OCI-LY3 (cell line): ENCODE measurements at regions not wholly inside any gene's neighbourhood (a gene's known extent, or its start where the extent isn't known, plus 50 kb on each side); places are given as distances from the start of the nearest gene placed in this dataset.
"Not testable (repeated sequence)": the region's sequence is repeated elsewhere in the genome, so short reads cannot be mapped to it uniquely, and the experiment has no call there.

Experiments used
- H2AFZ ChIP-seq: fragments of 200-600, 300-600 bp; shearing (Covaris generic); 2 replicates; pipeline ENCODE4 v1.6.0; 2014; ENCODE audit warnings: antibody characterized with exemption, low read depth, low read length
- H3K27ac ChIP-seq: fragments of 200-600, 300-600 bp; sonication (generic); 2 replicates; pipeline ENCODE4 v1.5.1; 2014; ENCODE audit warnings: mild to moderate bottlenecking, low read length, moderate library complexity, mixed read lengths
- H3K27me3 ChIP-seq: fragments of 200-600, 300-600 bp; sonication (generic); 2 replicates; pipeline ENCODE4 v1.6.1; 2014; ENCODE audit warnings: low read depth, low read length, mixed read lengths
- H3K36me3 ChIP-seq: fragments of 200-600, 300-600 bp; sonication (generic); replicated peaks from 2 replicates; pipeline ENCODE3; 2014; ENCODE audit warnings: low read depth, low read length, mixed read lengths
- H3K4me1 ChIP-seq: fragments of 300-600, 200-600 bp; sonication (generic); 2 replicates; pipeline ENCODE4 v1.6.1; 2014; ENCODE audit warnings: low read length, mixed read lengths
- H3K4me2 ChIP-seq: fragments of 200-600, 300-600 bp; sonication (generic); 2 replicates; pipeline ENCODE4 v1.6.1; 2014; ENCODE audit warnings: low read length, mixed read lengths
- H3K4me3 ChIP-seq: fragments of 300-600, 200-600 bp; sonication (generic); 2 replicates; pipeline ENCODE4 v1.5.1; 2014; ENCODE audit warnings: antibody characterized with exemption, mild to moderate bottlenecking, low read length, moderate library complexity
- H3K79me2 ChIP-seq: fragments of 300-600, 200-600 bp; shearing (Covaris generic); 2 replicates; pipeline ENCODE4 v1.6.1; 2014; ENCODE audit warnings: mild to moderate bottlenecking, low read length, mixed read lengths
- H3K9ac ChIP-seq: fragments of 300-600, 200-600 bp; shearing (Covaris generic); 2 replicates; pipeline ENCODE4 v1.6.0; 2014; ENCODE audit warnings: mild to moderate bottlenecking, low read length, moderate library complexity
- H3K9me3 ChIP-seq: fragments of 200-600, 300-600 bp; shearing (Covaris generic); 2 replicates; pipeline ENCODE4 v1.6.1; 2014; ENCODE audit warnings: low read length, mixed read lengths; ENCODE audit not compliant: insufficient read depth
- H4K20me1 ChIP-seq: fragments of 200-600, 300-600 bp; sonication (generic); 2 replicates; pipeline ENCODE4 v1.6.1; 2016; ENCODE audit warnings: low read length, mixed read lengths; ENCODE audit not compliant: insufficient read depth
- EZH2phosphoT487 ChIP-seq: fragments of 200-600 bp; shearing (Covaris generic); IDR thresholded peaks from 2 replicates; pipeline ENCODE4 v1.6.1; 2018; ENCODE audit warnings: antibody characterized with exemption, mixed run types, low read depth
- TF ChIP-seq, protein P1 (sequence below): fragments of 200-600, 300-600 bp; sonication (generic); IDR thresholded peaks from 2 replicates; pipeline ENCODE4 v1.5.1; 2014; ENCODE audit warnings: antibody characterized with exemption, low read length, low read depth

DNA sequence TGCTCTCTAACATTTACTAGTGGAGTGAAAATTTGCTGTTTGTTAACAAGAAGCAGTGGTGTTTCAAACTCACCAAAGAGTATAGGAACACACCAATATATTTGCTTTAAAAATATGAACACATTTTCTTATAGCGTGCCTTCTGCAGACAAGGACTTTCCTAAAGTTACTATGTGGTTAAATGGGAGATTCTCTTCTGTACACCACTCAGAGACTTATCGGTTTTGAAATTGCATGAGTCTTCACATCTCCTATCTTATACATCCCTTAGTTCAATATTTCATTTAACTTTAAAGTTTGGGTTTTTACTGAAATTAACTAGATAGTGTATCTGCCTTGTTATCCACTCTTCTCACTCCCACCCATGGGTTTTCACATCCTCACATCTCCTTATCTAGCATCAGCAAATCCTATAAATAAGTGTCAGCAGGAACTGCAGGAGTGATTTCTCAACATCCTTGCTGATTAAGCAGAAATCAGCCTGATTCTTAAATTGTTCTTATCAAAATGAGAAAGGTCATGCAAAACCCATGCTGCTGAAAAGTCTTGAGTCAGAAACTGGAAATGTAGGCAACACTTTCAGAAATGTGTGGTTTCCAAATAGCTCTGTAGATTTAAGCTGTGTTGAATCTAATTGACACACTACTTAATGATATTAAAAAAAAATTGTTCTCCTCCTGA, 1075.6 kb upstream of the GJE1 start:
- H3K4me3 ChIP-seq = no peak overlapping the region

DNA sequence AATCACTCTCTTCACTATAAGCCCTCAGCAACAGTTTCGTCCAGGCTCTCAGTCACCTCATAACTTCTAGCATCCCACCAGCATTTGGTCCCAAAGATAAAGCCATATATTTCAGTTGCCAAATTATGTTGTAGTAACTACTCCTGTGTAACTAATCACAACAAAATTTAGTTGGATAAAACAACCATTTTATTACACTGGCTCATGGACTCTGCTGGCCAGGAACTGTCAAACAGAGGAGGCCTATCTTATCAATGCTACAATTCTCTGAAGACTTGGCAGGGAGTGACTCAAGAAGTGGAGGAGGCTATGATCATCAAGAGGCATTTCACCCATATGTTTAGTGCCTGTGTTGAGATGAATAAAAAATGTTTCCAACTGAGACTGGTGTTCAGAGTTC, 1082.3 kb upstream of the GJE1 start:
- Histone ChIP-seq H3K9me3 (no peaks in the 10 kb centered on the region), H3K4me2 (no peak overlapping the region), H3K4me3 (no peak overlapping the region), H4K20me1 (no peaks in the 10 kb centered on the region), H3K27ac (no peak overlapping the region), H3K9ac (no peak overlapping the region), H3K36me3 (no peaks in the 10 kb centered on the region), H3K79me2 (no peaks in the 10 kb centered on the region), H3K4me1 (no peaks in the 10 kb centered on the region), H3K27me3 (no peaks in the 10 kb centered on the region), H2AFZ (no peak overlapping the region)
- TF ChIP-seq, protein P1, sequence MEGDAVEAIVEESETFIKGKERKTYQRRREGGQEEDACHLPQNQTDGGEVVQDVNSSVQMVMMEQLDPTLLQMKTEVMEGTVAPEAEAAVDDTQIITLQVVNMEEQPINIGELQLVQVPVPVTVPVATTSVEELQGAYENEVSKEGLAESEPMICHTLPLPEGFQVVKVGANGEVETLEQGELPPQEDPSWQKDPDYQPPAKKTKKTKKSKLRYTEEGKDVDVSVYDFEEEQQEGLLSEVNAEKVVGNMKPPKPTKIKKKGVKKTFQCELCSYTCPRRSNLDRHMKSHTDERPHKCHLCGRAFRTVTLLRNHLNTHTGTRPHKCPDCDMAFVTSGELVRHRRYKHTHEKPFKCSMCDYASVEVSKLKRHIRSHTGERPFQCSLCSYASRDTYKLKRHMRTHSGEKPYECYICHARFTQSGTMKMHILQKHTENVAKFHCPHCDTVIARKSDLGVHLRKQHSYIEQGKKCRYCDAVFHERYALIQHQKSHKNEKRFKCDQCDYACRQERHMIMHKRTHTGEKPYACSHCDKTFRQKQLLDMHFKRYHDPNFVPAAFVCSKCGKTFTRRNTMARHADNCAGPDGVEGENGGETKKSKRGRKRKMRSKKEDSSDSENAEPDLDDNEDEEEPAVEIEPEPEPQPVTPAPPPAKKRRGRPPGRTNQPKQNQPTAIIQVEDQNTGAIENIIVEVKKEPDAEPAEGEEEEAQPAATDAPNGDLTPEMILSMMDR = no peak
- no peak for TF ChIP-seq EZH2phosphoT487

More for the DNA sequence above, 1075.6 kb upstream of the GJE1 start:
- Histone ChIP-seq H3K36me3 (no peaks in the 10 kb centered on the region), H3K79me2 (no peaks in the 10 kb centered on the region), H3K27me3 (no peaks in the 10 kb centered on the region), H3K9ac (no peak overlapping the region), H2AFZ (no peak overlapping the region), H4K20me1 (no peaks in the 10 kb centered on the region), H3K4me1 (no peaks in the 10 kb centered on the region), H3K27ac (no peak overlapping the region), H3K4me2 (no peak overlapping the region), H3K9me3 (no peaks in the 10 kb centered on the region)
- no peak for TF ChIP-seq EZH2phosphoT487
- TF ChIP-seq, protein P1 = no peak

DNA sequence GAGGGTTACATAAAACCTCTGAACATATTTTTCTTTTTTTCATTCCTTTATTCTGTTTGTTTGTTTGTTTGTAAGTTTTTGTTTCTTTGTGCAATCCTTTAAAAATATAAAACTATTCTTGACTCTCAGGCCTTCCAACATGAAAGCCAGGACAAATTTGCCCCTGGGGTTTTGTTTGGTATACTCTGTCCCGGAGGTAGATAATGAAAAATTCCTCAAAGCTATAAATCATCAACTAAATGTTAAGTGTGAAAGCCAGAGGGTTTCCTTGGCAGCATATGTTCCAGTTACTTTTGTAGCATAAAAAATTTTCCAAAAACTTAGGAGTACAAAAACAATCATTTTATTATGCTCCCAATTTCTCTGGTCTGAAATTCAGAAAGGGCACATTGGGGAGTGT, 1084.3 kb upstream of the GJE1 start:
- H3K9ac ChIP-seq = no peak overlapping the region
- H3K4me3 ChIP-seq = no peak overlapping the region
- no peak overlapping the region for H3K4me2 ChIP-seq
- H4K20me1 ChIP-seq = no peaks in the 10 kb centered on the region
- no peak for TF ChIP-seq EZH2phosphoT487
- TF ChIP-seq, protein P1 = no peak
- H3K27me3 ChIP-seq = no peaks in the 10 kb centered on the region
- no peaks in the 10 kb centered on the region for H3K9me3 ChIP-seq
- H3K36me3 ChIP-seq = no peaks in the 10 kb centered on the region
- no peaks in the 10 kb centered on the region for H3K79me2 ChIP-seq
- H2AFZ ChIP-seq = no peak overlapping the region
- H3K27ac ChIP-seq = no peak overlapping the region
- no peaks in the 10 kb centered on the region for H3K4me1 ChIP-seq

DNA sequence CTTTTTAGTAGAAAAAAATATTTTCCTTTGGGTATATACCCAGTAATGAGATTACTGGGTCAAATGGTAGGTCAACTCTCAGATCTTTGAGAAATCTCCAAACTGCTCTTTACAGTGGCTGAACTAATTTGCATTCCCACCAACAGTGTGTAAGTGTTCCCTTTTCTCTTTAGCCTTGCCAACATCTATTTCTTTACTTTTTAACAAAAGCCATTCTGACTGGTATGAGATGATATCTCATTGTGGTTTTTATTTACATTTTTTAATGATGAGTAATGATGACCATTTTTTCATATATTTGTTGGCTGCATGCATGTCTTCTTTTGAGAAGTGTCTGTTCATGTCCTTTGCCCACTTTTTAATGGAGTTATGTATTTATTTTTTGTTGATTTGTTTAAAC, 1086.2 kb upstream of the GJE1 start:
- not testable (repeated sequence) for H3K4me2 ChIP-seq, H2AFZ ChIP-seq, H3K4me3 ChIP-seq, H3K9ac ChIP-seq, H3K4me1 ChIP-seq, H3K9me3 ChIP-seq, H3K79me2 ChIP-seq, H4K20me1 ChIP-seq, H3K36me3 ChIP-seq, H3K27me3 ChIP-seq, H3K27ac ChIP-seq

DNA sequence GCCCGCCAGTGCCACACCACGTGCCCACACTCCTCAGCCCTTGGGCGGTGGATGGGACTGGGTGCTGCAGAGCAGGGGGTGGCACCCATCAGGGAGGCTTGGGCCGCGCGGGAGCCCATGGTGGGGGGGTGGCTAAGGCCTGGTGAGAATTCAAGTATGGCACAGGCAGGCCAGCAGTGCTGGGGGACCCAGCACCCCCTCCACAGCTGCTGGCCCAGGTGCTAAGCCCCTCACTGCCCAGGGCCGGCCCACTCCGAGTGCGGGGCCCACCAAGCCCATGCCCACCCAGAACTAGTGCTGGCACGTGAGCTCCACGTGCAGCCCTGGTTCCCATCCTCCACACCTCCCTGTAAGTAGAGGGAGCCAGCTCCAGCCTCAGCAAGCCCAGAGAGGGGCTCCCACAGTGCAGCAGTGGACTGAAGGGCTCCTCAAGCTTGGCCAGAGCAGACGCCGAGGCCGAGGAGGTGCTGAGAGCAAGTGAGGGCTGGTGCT, 1091.1 kb upstream of the GJE1 start:
- H3K36me3 ChIP-seq = no peaks in the 10 kb centered on the region
- no peak overlapping the region for H2AFZ ChIP-seq
- no peaks in the 10 kb centered on the region for H4K20me1 ChIP-seq
- H3K27me3 ChIP-seq = no peaks in the 10 kb centered on the region
- H3K27ac ChIP-seq = no peak overlapping the region
- no peak overlapping the region for H3K9ac ChIP-seq
- TF ChIP-seq EZH2phosphoT487 = no peak
- TF ChIP-seq, protein P1 = no peak
- H3K4me2 ChIP-seq = no peak overlapping the region
- no peaks in the 10 kb centered on the region for H3K9me3 ChIP-seq
- no peak overlapping the region for H3K4me3 ChIP-seq
- no peaks in the 10 kb centered on the region for H3K79me2 ChIP-seq
- H3K4me1 ChIP-seq = no peaks in the 10 kb centered on the region
